ENCODE measurements at regions not wholly inside any gene's neighbourhood (a gene's known extent, or its start where the extent isn't known, plus 50 kb on each side); places are given as distances from the start of the nearest gene placed in this dataset.

GRCh38 chr3:158882445-158882844 is 80.6 kb downstream of the MFSD1 start:
- H3K9me3 ChIP-seq = no peaks in the 10 kb centered on the region
- no peaks in the 10 kb centered on the region for H3K4me1 ChIP-seq (replicated peaks)
- intact Hi-C loops (cut with DNase I) = no loop called here
- no peak for TF ChIP-seq POLR2AphosphoS5 (IDR thresholded peaks at IDR 0.05)
- no peak for TF ChIP-seq POLR2A (IDR thresholded peaks at IDR 0.05)
- TF ChIP-seq CTCF (IDR thresholded peaks at IDR 0.05) = no peak
- no peak for DNase-seq (ENCODE audit: low spot score)
- no peaks in the 10 kb centered on the region for H3K27me3 ChIP-seq (replicated peaks; ENCODE audit: insufficient read depth)
- no peaks in the 10 kb centered on the region for H3K36me3 ChIP-seq
- H3K4me3 ChIP-seq = no peak overlapping the region
- WGBS = 86% methylated on average over 4 of the region's 4 CpGs
- no peak overlapping the region for H3K27ac ChIP-seq

- intact Hi-C loops (cut with DNase I) = no loop called here
- no peaks in the 10 kb centered on the region for H3K4me1 ChIP-seq (replicated peaks)
- H3K27ac ChIP-seq = no peak overlapping the region
- H3K4me3 ChIP-seq = no peak overlapping the region
- no peak for DNase-seq (ENCODE audit: low spot score)
- no peak for TF ChIP-seq POLR2A (IDR thresholded peaks at IDR 0.05)
- TF ChIP-seq CTCF (IDR thresholded peaks at IDR 0.05) = no peak
- H3K36me3 ChIP-seq = no peaks in the 10 kb centered on the region
- H3K9me3 ChIP-seq = no peaks in the 10 kb centered on the region
- no peaks in the 10 kb centered on the region for H3K27me3 ChIP-seq (replicated peaks; ENCODE audit: insufficient read depth)
- 26% methylated on average over 6 of the region's 6 CpGs for WGBS
Observed at GRCh38 chr3:158896729-158897128, 94.9 kb downstream of the MFSD1 start.

GRCh38 chr3:158906749-158907148 is 104.9 kb downstream of the MFSD1 start:
- TF ChIP-seq POLR2A (IDR thresholded peaks at IDR 0.05) (no peak), CTCF (IDR thresholded peaks at IDR 0.05) (no peak), POLR2AphosphoS5 (IDR thresholded peaks at IDR 0.05) (no peak)
- 92% methylated on average over 1 of the region's 1 CpG for WGBS
- H3K27ac ChIP-seq = no peak overlapping the region
- no peaks in the 10 kb centered on the region for H3K4me1 ChIP-seq (replicated peaks)
- no peak for DNase-seq (ENCODE audit: low spot score)
- no peak overlapping the region for H3K4me3 ChIP-seq
- no peaks in the 10 kb centered on the region for H3K9me3 ChIP-seq
- intact Hi-C loops (cut with DNase I) = no loop called here
- H3K27me3 ChIP-seq (replicated peaks; ENCODE audit: insufficient read depth) = no peaks in the 10 kb centered on the region
- H3K36me3 ChIP-seq = no peaks in the 10 kb centered on the region

- Histone ChIP-seq H3K27me3 (replicated peaks; ENCODE audit: insufficient read depth) (no peaks in the 10 kb centered on the region), H3K9me3 (no peaks in the 10 kb centered on the region), H3K4me3 (no peak overlapping the region), H3K4me1 (replicated peaks) (no peaks in the 10 kb centered on the region), H3K36me3 (no peaks in the 10 kb centered on the region), H3K27ac (no peak overlapping the region)
- TF ChIP-seq POLR2A (IDR thresholded peaks at IDR 0.05) (no peak), CTCF (IDR thresholded peaks at IDR 0.05) (no peak), POLR2AphosphoS5 (IDR thresholded peaks at IDR 0.05) (no peak)
- 67% methylated on average over 2 of the region's 2 CpGs for WGBS
- intact Hi-C loops (cut with DNase I) = no loop called here
- no peak for DNase-seq (ENCODE audit: low spot score)
Observed at GRCh38 chr3:158908187-158908734, 106.4 kb downstream of the MFSD1 start.

- Histone ChIP-seq H3K4me1 (replicated peaks) (no peaks in the 10 kb centered on the region), H3K36me3 (no peaks in the 10 kb centered on the region), H3K27me3 (replicated peaks; ENCODE audit: insufficient read depth) (no peaks in the 10 kb centered on the region), H3K9me3 (no peaks in the 10 kb centered on the region), H3K4me3 (no peak overlapping the region), H3K27ac (no peak overlapping the region)
- DNase-seq (ENCODE audit: low spot score) = no peak
- 43% methylated on average over 2 of the region's 2 CpGs for WGBS
- intact Hi-C loops (cut with DNase I) = no loop called here
- no peak for TF ChIP-seq CTCF (IDR thresholded peaks at IDR 0.05)
- no peak for TF ChIP-seq POLR2AphosphoS5 (IDR thresholded peaks at IDR 0.05)
- TF ChIP-seq POLR2A (IDR thresholded peaks at IDR 0.05) = no peak
Observed at GRCh38 chr3:158909870-158910269, 108.0 kb downstream of the MFSD1 start.
